NCI-H446 (cell line): ENCODE measurements at regions not wholly inside any gene's neighbourhood (a gene's known extent, or its start where the extent isn't known, plus 50 kb on each side); places are given as distances from the start of the nearest gene placed in this dataset.
"Not testable (repeated sequence)": the region's sequence is repeated elsewhere in the genome, so short reads cannot be mapped to it uniquely, and the experiment has no call there.

Experiments used
- DNase-seq, 2 experiments: peaks; one replicate each; lab custom pipeline; 2025; lab: John Stamatoyannopoulos, UW

- DNase-seq: no peak
Measured at GRCh38 chr15:89028036-89028435, 60.2 kb upstream of the ABHD2 start.

- no peak for DNase-seq
Measured at GRCh38 chr15:89030311-89030710, 57.9 kb upstream of the ABHD2 start.

GRCh38 chr15:89031637-89032285 lies 56.5 kb upstream of the ABHD2 start:
- DNase-seq: not testable (repeated sequence)

GRCh38 chr15:89034305-89034704 lies 54.0 kb upstream of the ABHD2 start:
- DNase-seq: no peak

- no peak for DNase-seq
Measured at GRCh38 chr15:89035150-89035549, 53.1 kb upstream of the ABHD2 start.

GRCh38 chr15:89035658-89036057 lies 52.6 kb upstream of the ABHD2 start:
- DNase-seq: no peak

- DNase-seq: no peak
Measured at GRCh38 chr15:89038146-89038545, 50.1 kb upstream of the ABHD2 start.
